Endodermal cell (in vitro differentiated cells): ENCODE measurements at regions not wholly inside any gene's neighbourhood (a gene's known extent, or its start where the extent isn't known, plus 50 kb on each side); places are given as distances from the start of the nearest gene placed in this dataset.
A peak's percentile ranks its signal among the peaks of the same experiment; 100 is the strongest.

Experiments used
- DNase-seq: peaks from one replicate; pipeline ENCODE4 v3.0.0-alpha.2; 2017
- H3K27ac ChIP-seq: 2 replicates; pipeline ENCODE4 v1.5.1; 2013; ENCODE audit warnings: mild to moderate bottlenecking, low read depth, low read length, moderate library complexity
- H3K27me3 ChIP-seq: 2 replicates; pipeline ENCODE4 v1.6.1; 2013; ENCODE audit warnings: mild to moderate bottlenecking, low read length, moderate library complexity; ENCODE audit not compliant: insufficient read depth, control insufficient read depth, poor library complexity, severe bottlenecking
- H3K36me3 ChIP-seq: 2 replicates; pipeline ENCODE4 v1.7.0; 2013; ENCODE audit warnings: mild to moderate bottlenecking, low read length, moderate library complexity; ENCODE audit not compliant: control insufficient read depth, insufficient read depth
- H3K4me1 ChIP-seq: one replicate; pipeline ENCODE4 v1.7.0; 2013; ENCODE audit warnings: low read length; ENCODE audit not compliant: control insufficient read depth, insufficient read depth
- H3K4me3 ChIP-seq: 2 replicates; pipeline ENCODE4 v1.5.1; 2013; ENCODE audit warnings: mild to moderate bottlenecking, low read length, moderate library complexity
- H3K9ac ChIP-seq: 2 replicates; pipeline ENCODE4 v1.6.1; 2013; ENCODE audit warnings: mild to moderate bottlenecking, low read length, moderate library complexity; ENCODE audit not compliant: poor library complexity, severe bottlenecking; ENCODE audit errors: extremely low read depth
- H3K9me3 ChIP-seq: 2 replicates; pipeline ENCODE4 v1.6.1; 2013; ENCODE audit warnings: mild to moderate bottlenecking, low read length, moderate library complexity; ENCODE audit not compliant: control insufficient read depth
- H3K27ac Mint-ChIP-seq: 2 replicates; pipeline ENCODE4 v1.8.0; 2020; ENCODE audit warnings: mixed read lengths
- H3K27me3 Mint-ChIP-seq: 2 replicates; pipeline ENCODE4 v1.8.0; 2021; ENCODE audit warnings: mild to moderate bottlenecking, mixed read lengths; ENCODE audit not compliant: insufficient read depth
- H3K36me3 Mint-ChIP-seq: 2 replicates; pipeline ENCODE4 v1.8.0; 2020; ENCODE audit warnings: low read depth, mixed read lengths
- H3K4me1 Mint-ChIP-seq: 2 replicates; pipeline ENCODE4 v1.8.0; 2020; ENCODE audit warnings: mixed read lengths
- H3K4me3 Mint-ChIP-seq: 2 replicates; pipeline ENCODE4 v1.8.0; 2020; ENCODE audit warnings: mild to moderate bottlenecking, moderate library complexity, mixed read lengths
- H3K9me3 Mint-ChIP-seq: 2 replicates; pipeline ENCODE4 v1.8.0; 2020; ENCODE audit warnings: mild to moderate bottlenecking, mixed read lengths
- CTCF ChIP-seq: fragments of 200-600 bp; sonication (generic); conservative IDR thresholded peaks from 2 replicates; pipeline ENCODE4 v1.5.0; 2021; ENCODE audit warnings: antibody characterized with exemption, mild to moderate bottlenecking
- WGBS, 2 experiments: methylation state at CpG; one replicate each; pipeline versions ENCODE4 v1.1.5 to v1.1.7; 2013; ENCODE audit warnings: missing lambda C conversion rate in 2 of 2, mixed read lengths in 1 of 2; ENCODE audit not compliant: insufficient coverage in 1 of 2, insufficient read length in 1 of 2; 5-methylcytosine and 5-hydroxymethylcytosine counted together

DNA sequence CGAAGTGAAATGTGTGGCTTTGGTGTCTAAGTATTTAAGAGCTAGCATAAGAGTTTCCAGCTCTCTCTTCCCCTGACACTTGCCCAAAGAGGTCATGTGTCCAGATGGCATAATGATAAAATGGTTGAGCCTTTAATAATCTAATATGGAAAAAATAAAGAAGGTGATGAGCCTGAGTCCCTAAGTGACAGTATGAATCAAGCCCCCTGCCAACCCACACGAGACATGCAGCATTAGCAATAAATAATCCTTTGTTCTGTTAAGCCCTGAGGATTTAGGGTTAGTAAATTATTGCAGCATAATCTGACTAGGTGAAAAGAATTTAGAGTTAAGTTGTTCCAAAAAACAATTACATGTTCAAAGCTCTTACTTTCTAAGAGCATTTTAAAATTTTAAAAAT lies 217.2 kb upstream of the CCDC150 start:
- Mint-ChIP-seq H3K4me1 (peaks cover 3% of the 10 kb centered on the region), H3K36me3 (peaks cover 10% of the 10 kb centered on the region), H3K27me3 (no peaks in the 10 kb centered on the region), H3K27ac (no peak overlapping the region), H3K9me3 (no peaks in the 10 kb centered on the region), H3K4me3 (no peak overlapping the region)
- Histone ChIP-seq H3K9me3 (no peaks in the 10 kb centered on the region), H3K27ac (no peak overlapping the region), H3K27me3 (no peaks in the 10 kb centered on the region), H3K4me3 (no peak overlapping the region), H3K4me1 (no peaks in the 10 kb centered on the region), H3K36me3 (no peaks in the 10 kb centered on the region), H3K9ac (no peak overlapping the region)
- 87 to 100% methylated on average over 1 to 2 of the region's 2 CpGs for WGBS, 2 experiments
- DNase-seq: no peak
- no peak for TF ChIP-seq CTCF

DNA sequence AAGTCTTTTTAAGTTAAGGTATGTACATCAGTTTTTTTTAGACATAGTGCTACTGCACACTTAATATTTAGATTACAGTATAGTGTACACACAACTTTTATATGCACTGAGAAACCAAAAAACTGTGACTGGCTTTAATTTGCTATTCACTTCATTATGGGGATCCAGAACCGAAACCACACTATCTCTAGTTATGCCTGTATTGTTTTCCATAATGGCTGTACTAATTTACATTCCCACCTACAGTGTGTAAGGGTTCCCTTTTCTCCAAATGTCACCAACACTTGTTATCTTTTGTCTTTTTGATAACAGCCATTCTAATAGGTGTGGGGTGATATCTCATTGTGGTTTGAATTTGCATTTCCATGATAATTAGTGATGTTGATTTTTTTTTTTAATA lies 213.4 kb upstream of the CCDC150 start:
- Mint-ChIP-seq H3K4me3 (no peak overlapping the region), H3K36me3 (peaks cover 10% of the 10 kb centered on the region), H3K4me1 (peaks cover 6% of the 10 kb centered on the region), H3K27me3 (no peaks in the 10 kb centered on the region), H3K9me3 (no peaks in the 10 kb centered on the region), H3K27ac (no peak overlapping the region)
- H3K36me3 ChIP-seq: no peaks in the 10 kb centered on the region
- no peak for TF ChIP-seq CTCF
- 89% methylated on average over 1 of the region's 1 CpG; no CpG with 5 or more reads in 1 of the 2 experiments for WGBS, 2 experiments
- H3K9me3 ChIP-seq: no peaks in the 10 kb centered on the region
- DNase-seq: no peak
- no peaks in the 10 kb centered on the region for H3K4me1 ChIP-seq
- H3K27me3 ChIP-seq: no peaks in the 10 kb centered on the region
- no peak overlapping the region for H3K27ac ChIP-seq
- no peak overlapping the region for H3K4me3 ChIP-seq
- no peak overlapping the region for H3K9ac ChIP-seq

- H3K27me3 ChIP-seq: no peaks in the 10 kb centered on the region
- H3K36me3 Mint-ChIP-seq: peaks cover 10% of the 10 kb centered on the region
- no peak overlapping the region for H3K27ac Mint-ChIP-seq
- no peak for TF ChIP-seq CTCF
- peaks cover 6% of the 10 kb centered on the region for H3K4me1 Mint-ChIP-seq
- no peaks in the 10 kb centered on the region for H3K36me3 ChIP-seq
- H3K27me3 Mint-ChIP-seq: no peaks in the 10 kb centered on the region
- H3K4me3 ChIP-seq: no peak overlapping the region
- no peak overlapping the region for H3K9ac ChIP-seq
- H3K9me3 ChIP-seq: no peaks in the 10 kb centered on the region
- peak overlapping the region; percentile 30 for H3K27ac ChIP-seq
- 30 to 41% methylated on average over 2 of the region's 2 CpGs for WGBS, 2 experiments
- no peaks in the 10 kb centered on the region for H3K9me3 Mint-ChIP-seq
- DNase-seq: no peak
- H3K4me1 ChIP-seq: no peaks in the 10 kb centered on the region
- H3K4me3 Mint-ChIP-seq: no peak overlapping the region
These were observed 211.4 kb upstream of the CCDC150 start for GRCh38 chr2:196427986-196428634.
